T-cell (primary cell): ENCODE measurements at regions not wholly inside any gene's neighbourhood (a gene's known extent, or its start where the extent isn't known, plus 50 kb on each side); places are given as distances from the start of the nearest gene placed in this dataset.
A peak's percentile ranks its signal among the peaks of the same experiment; 100 is the strongest.

ENCODE experiments used
- ATAC-seq, 4 experiments: fragments of 200-7000 bp in 3 of 4; fragments of 150-1000 bp in 1 of 4; cut with Tn5 transposase; replicated peaks in 1 of 4; 1 replicate in 3 of 4; 2 replicates in 1 of 4; pipeline ENCODE4 v1.10.0; 2021; ENCODE audit warnings: moderate library complexity in 3 of 4, mild to moderate bottlenecking in 2 of 4, moderate number of reproducible peaks in 1 of 4
- CTCF ChIA-PET, 2 donors: fragments of 300-600 bp; sonication (Branson Sonifier 250); formaldehyde crosslinking; loops; one replicate each; lab custom pipeline; 2022; ENCODE audit warnings: antibody characterized with exemption in 2 of 2; lab: Charles Lee
- POLR2A ChIA-PET, 2 donors: fragments of 300-600 bp; sonication (Branson Sonifier 250); formaldehyde crosslinking; loops; one replicate each; lab custom pipeline; 2022; ENCODE audit warnings: antibody characterized with exemption in 2 of 2; lab: Charles Lee
- DNase-seq, 35 experiments: peaks; one replicate each; pipeline versions ENCODE4 v3.0.0 to v3.0.0-alpha.2; 2013 to 2023
- H3K27ac ChIP-seq: one replicate; pipeline ENCODE4 v1.5.1; 2013; ENCODE audit warnings: low read length
- H3K27me3 ChIP-seq, 2 experiments: replicated peaks in 1 of 2; 1 replicate in 1 of 2; 2 replicates in 1 of 2; pipeline versions ENCODE4 v1.6.1 to v1.7.0; 2013; ENCODE audit warnings: low read length in 1 of 2, mixed read lengths in 1 of 2; ENCODE audit not compliant: control insufficient read depth in 2 of 2, insufficient read depth in 2 of 2; ENCODE audit errors: extremely low read depth in 1 of 2
- H3K36me3 ChIP-seq, 2 donors: 1 replicate in 1 of 2; 2 replicates in 1 of 2; pipeline versions ENCODE4 v1.6.1 to v1.7.0; 2013; ENCODE audit warnings: low read length in 1 of 2; ENCODE audit not compliant: control insufficient read depth in 2 of 2, insufficient read depth in 1 of 2; ENCODE audit errors: extremely low read depth in 1 of 2
- H3K4me1 ChIP-seq, 2 experiments: 1 replicate in 1 of 2; 2 replicates in 1 of 2; pipeline versions ENCODE4 v1.6.1 to v1.7.0; 2013; ENCODE audit warnings: low read length in 2 of 2, mixed read lengths in 1 of 2; ENCODE audit not compliant: insufficient read depth in 2 of 2, control insufficient read depth in 1 of 2; ENCODE audit errors: extremely low read depth in 1 of 2
- H3K4me3 ChIP-seq, 2 donors: 1 replicate in 1 of 2; 2 replicates in 1 of 2; pipeline versions ENCODE4 v1.5.1 to v1.7.0; 2013; ENCODE audit warnings: mild to moderate bottlenecking in 2 of 2, low read length in 1 of 2, moderate library complexity in 1 of 2; ENCODE audit not compliant: control insufficient read depth in 1 of 2; ENCODE audit errors: extremely low read depth in 1 of 2
- H3K9me3 ChIP-seq: 2 replicates; pipeline ENCODE4 v1.7.0; 2013
- H3K27ac Mint-ChIP-seq, 2 donors: one replicate each; pipeline ENCODE4 v1.8.0; 2020 to 2021; ENCODE audit warnings: mild to moderate bottlenecking in 2 of 2, mixed read lengths in 2 of 2
- H3K27me3 Mint-ChIP-seq, 2 donors: one replicate each; pipeline ENCODE4 v1.8.0; 2021 to 2022; ENCODE audit warnings: mixed read lengths in 2 of 2
- H3K36me3 Mint-ChIP-seq: one replicate; pipeline ENCODE4 v1.8.0; 2021; ENCODE audit warnings: mixed read lengths
- H3K4me1 Mint-ChIP-seq, 3 donors: one replicate each; pipeline ENCODE4 v1.8.0; 2020 to 2022; ENCODE audit warnings: mixed read lengths in 3 of 3, mild to moderate bottlenecking in 1 of 3
- H3K4me3 Mint-ChIP-seq, 3 donors: one replicate each; pipeline ENCODE4 v1.8.0; 2020 to 2022; ENCODE audit warnings: mild to moderate bottlenecking in 3 of 3, mixed read lengths in 3 of 3, moderate library complexity in 3 of 3
- H3K9me3 Mint-ChIP-seq, 3 donors: one replicate each; pipeline ENCODE4 v1.8.0; 2020 to 2022; ENCODE audit warnings: mixed read lengths in 3 of 3
- WGBS: methylation state at CpG from one replicate; pipeline ENCODE4 v1.1.5; 2013; ENCODE audit warnings: missing lambda C conversion rate; ENCODE audit not compliant: insufficient coverage; 5-methylcytosine and 5-hydroxymethylcytosine counted together

DNA sequence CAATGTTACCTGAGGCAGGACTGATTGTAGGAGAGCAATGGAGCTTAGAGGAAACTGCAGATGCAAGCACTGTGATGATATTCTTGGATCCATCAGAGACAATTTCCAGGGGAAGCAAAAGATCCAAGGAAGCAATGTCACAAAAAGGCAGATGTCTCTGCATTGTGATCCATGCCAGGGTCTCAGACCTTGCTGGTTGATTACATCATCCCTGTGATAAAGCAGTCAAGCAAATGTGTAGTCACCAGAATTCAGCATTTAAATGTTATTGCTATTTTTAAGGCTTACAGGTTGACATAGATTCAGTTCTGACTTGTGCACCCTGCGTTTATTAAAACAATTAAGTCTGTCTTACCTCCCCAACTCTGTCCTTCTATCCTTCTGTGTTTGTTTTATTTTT, 56.8 kb upstream of the CCDC85A start:
- Histone ChIP-seq H3K4me3 (no peak overlapping the region), H3K4me1 (no peaks in the 10 kb centered on the region), H3K9me3 (no peaks in the 10 kb centered on the region), H3K36me3 (no peaks in the 10 kb centered on the region), H3K27me3 (no peaks in the 10 kb centered on the region), H3K27ac (no peak overlapping the region)
- H3K4me1 Mint-ChIP-seq = no peaks in the 10 kb centered on the region
- H3K27ac Mint-ChIP-seq = no peak overlapping the region
- no peak for ATAC-seq
- peaks cover 2 to 7% of the 10 kb centered on the region in 2 donors for H3K27me3 Mint-ChIP-seq
- no CpG with 5 or more reads among the region's 1 CpG for WGBS
- CTCF ChIA-PET = no interaction called here
- no peaks in the 10 kb centered on the region for H3K9me3 Mint-ChIP-seq
- POLR2A ChIA-PET = no interaction called here
- no peaks in the 10 kb centered on the region for H3K36me3 Mint-ChIP-seq
- H3K4me3 Mint-ChIP-seq = no peak overlapping the region
- no peak for DNase-seq

DNA sequence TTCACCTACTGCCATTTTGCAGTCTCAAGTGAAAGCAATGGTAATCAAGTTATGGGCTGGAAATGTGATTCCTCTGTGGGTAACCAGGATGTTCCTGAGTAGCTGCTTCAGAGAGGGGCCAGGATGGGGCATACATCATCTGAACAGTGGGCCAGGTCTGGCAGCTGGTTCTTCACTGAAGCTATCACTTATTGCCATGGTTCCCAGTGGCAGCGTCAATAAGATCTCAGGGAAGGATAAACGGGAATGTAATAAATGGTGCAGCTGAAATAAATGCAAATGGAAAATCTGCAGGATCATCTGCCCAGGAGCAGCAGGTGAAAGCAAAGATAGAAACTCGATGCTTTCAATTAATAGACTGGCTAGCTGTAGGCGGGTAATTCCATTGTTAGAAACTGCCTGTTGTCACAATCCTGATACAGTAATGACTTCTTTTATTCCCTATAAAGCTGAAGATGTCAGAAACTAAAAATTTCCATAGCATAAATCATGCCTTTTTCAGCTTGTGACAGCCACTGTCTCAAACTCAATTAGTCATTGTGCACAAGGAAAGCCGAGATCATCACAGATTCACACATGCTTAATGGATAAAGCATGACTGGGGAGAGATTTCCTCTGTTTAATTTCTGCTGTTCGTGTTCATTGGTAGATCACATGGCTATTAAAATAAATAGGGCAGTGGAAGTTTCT, 56.2 kb upstream of the CCDC85A start:
- Histone ChIP-seq H3K27me3 (no peaks in the 10 kb centered on the region), H3K36me3 (no peaks in the 10 kb centered on the region), H3K4me1 (no peaks in the 10 kb centered on the region), H3K4me3 (no peak overlapping the region), H3K27ac (no peak overlapping the region), H3K9me3 (no peaks in the 10 kb centered on the region)
- ATAC-seq = no peak
- H3K36me3 Mint-ChIP-seq = no peaks in the 10 kb centered on the region
- ChIA-PET POLR2A (no interaction called here), CTCF (no interaction called here)
- H3K9me3 Mint-ChIP-seq = no peaks in the 10 kb centered on the region
- no peak overlapping the region for H3K4me3 Mint-ChIP-seq
- WGBS = 79% methylated on average over 4 of the region's 6 CpGs
- H3K27ac Mint-ChIP-seq = no peak overlapping the region
- H3K27me3 Mint-ChIP-seq = peaks cover 2 to 7% of the 10 kb centered on the region in 2 donors
- no peak for DNase-seq
- no peaks in the 10 kb centered on the region for H3K4me1 Mint-ChIP-seq

DNA sequence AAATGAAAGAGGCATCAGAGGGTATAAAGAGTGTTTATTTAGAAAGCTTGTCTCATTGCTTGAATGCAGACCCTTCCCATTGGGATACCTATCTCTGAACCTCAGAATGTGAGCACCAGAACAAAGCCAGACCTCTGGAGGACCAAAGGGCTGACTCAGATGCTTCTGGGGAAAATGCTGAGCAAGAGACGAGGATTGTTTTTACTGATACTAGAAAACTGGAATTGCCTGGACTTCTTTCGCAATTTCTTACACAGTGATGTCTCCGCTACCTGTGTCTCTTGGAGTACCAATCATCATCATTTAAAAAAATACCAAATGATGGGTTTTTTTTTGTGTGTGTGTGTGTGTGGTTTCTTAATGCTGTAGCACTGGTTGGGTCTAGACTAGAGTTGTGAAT, 55.6 kb upstream of the CCDC85A start:
- no peak for ATAC-seq
- Mint-ChIP-seq H3K4me3 (no peak overlapping the region), H3K27me3 (peaks cover 2 to 7% of the 10 kb centered on the region in 2 donors), H3K9me3 (no peaks in the 10 kb centered on the region), H3K27ac (no peak overlapping the region), H3K4me1 (no peaks in the 10 kb centered on the region), H3K36me3 (no peaks in the 10 kb centered on the region)
- no peaks in the 10 kb centered on the region for H3K36me3 ChIP-seq
- CTCF ChIA-PET = interaction anchor here in 1 of 2 donors (0.7 kb wide), 1 partner anchor 24 kb away, joined by 6 read pairs; no protein-coding TSS in a partner anchor
- no peaks in the 10 kb centered on the region for H3K4me1 ChIP-seq
- H3K9me3 ChIP-seq = no peaks in the 10 kb centered on the region
- H3K27me3 ChIP-seq = no peaks in the 10 kb centered on the region
- H3K27ac ChIP-seq = no peak overlapping the region
- DNase-seq = no peak
- no peak overlapping the region for H3K4me3 ChIP-seq
- POLR2A ChIA-PET = no interaction called here
- WGBS = no CpG with 5 or more reads among the region's 3 CpGs

DNA sequence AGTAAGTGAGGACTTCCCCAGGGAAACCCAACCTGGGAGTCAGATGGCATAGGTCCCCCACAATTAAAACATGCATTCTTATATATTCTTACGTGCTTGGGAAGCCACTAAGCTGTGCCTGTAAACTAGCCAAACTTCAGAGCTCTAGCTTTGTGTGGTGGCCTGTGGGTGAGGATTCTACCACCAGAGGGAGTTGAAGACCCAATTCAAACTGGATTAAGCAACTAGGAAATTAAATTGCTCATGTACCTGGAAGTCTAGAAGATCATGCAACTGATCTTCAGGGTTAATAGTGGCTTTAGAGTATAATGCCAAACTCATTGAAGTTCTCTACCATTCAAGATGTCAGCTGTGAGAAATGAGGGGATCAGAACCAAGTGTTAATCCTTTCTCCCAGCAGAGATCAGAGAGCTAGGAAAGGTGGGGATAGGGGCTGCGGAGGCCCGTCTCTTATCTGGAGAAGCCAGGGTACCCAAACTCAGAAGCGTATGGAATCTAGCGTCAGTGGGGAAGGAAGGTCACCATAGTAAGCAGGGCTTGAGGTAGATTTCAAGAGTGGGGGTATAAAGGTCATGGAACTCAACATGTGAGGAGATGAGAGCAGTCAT, 53.2 kb upstream of the CCDC85A start:
- Histone ChIP-seq H3K4me3 (no peak overlapping the region), H3K4me1 (no peaks in the 10 kb centered on the region), H3K27me3 (no peaks in the 10 kb centered on the region), H3K27ac (no peak overlapping the region), H3K9me3 (no peaks in the 10 kb centered on the region), H3K36me3 (no peaks in the 10 kb centered on the region)
- ChIA-PET CTCF (no interaction called here), POLR2A (no interaction called here)
- ATAC-seq = no peak
- 93% methylated on average over 4 of the region's 5 CpGs for WGBS
- no peaks in the 10 kb centered on the region for H3K9me3 Mint-ChIP-seq
- H3K4me3 Mint-ChIP-seq = no peak overlapping the region
- no peaks in the 10 kb centered on the region for H3K36me3 Mint-ChIP-seq
- H3K27me3 Mint-ChIP-seq = peaks cover 0 to 7% of the 10 kb centered on the region in 2 donors
- no peak for DNase-seq
- no peaks in the 10 kb centered on the region for H3K4me1 Mint-ChIP-seq
- H3K27ac Mint-ChIP-seq = no peak overlapping the region

DNA sequence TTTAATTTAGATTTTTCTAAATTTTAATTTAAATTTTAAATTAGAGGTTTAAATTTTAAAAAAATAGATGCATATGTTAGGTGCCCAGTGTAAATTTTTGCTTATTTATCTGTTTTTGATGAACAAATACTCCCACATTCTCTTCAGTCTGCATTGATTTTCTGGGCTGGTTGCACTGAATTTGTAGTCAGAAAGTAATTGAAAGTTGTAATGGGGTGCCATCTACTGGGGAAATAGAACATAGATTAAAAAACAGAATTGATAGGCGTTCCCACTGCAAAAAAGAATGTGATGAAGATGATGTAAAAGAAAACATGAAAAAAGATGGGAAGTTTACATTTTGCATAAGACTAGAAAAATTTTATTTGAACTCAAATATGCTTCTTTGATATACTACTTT, 51.7 kb upstream of the CCDC85A start:
- Mint-ChIP-seq H3K27me3 (peaks cover 0 to 3% of the 10 kb centered on the region in 2 donors), H3K4me3 (no peak overlapping the region), H3K36me3 (no peaks in the 10 kb centered on the region), H3K9me3 (peaks cover 0 to 5% (median 0%) of the 10 kb centered on the region in 3 donors), H3K4me1 (no peaks in the 10 kb centered on the region), H3K27ac (no peak overlapping the region)
- H3K9me3 ChIP-seq = no peaks in the 10 kb centered on the region
- no peak for ATAC-seq
- no peaks in the 10 kb centered on the region for H3K36me3 ChIP-seq
- no peak overlapping the region for H3K4me3 ChIP-seq
- H3K4me1 ChIP-seq = no peaks in the 10 kb centered on the region
- CTCF ChIA-PET = no interaction called here
- POLR2A ChIA-PET = no interaction called here
- WGBS = no CpG with 5 or more reads among the region's 1 CpG
- H3K27me3 ChIP-seq = no peaks in the 10 kb centered on the region
- DNase-seq = peak in 1 of 35 experiments; percentile 15
- H3K27ac ChIP-seq = no peak overlapping the region

DNA sequence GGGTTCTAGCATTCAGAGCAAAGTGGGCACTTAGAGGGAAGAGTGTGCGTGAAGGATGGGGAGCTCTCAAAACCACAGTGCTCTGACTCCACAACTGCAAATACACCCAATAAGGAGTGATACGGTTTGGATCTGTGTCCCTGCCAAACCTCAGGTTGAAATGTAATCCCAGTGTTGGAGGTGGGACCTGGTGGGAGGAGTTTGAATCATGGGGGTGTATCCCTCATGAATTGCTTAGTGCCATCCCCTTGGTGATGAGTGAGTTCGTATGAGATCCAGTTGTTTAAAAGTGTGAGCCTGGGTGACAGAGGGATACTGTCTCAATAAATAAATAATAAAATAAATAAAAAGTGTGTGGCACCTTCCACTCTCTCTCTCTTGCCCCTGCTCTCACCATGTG, 50.3 kb upstream of the CCDC85A start:
- no peak for DNase-seq
- ATAC-seq = no peak
- Histone ChIP-seq H3K4me3 (no peak overlapping the region), H3K9me3 (no peaks in the 10 kb centered on the region), H3K27ac (no peak overlapping the region), H3K36me3 (no peaks in the 10 kb centered on the region), H3K4me1 (no peaks in the 10 kb centered on the region), H3K27me3 (no peaks in the 10 kb centered on the region)
- H3K4me1 Mint-ChIP-seq = no peaks in the 10 kb centered on the region
- H3K27me3 Mint-ChIP-seq = peaks cover 0 to 3% of the 10 kb centered on the region in 2 donors
- no peaks in the 10 kb centered on the region for H3K36me3 Mint-ChIP-seq
- POLR2A ChIA-PET = no interaction called here
- CTCF ChIA-PET = no interaction called here
- no peak overlapping the region for H3K27ac Mint-ChIP-seq
- H3K9me3 Mint-ChIP-seq = peaks cover 0 to 5% (median 0%) of the 10 kb centered on the region in 3 donors
- no CpG with 5 or more reads among the region's 3 CpGs for WGBS
- no peak overlapping the region for H3K4me3 Mint-ChIP-seq
